Gastroesophageal sphincter (tissue), 3 donors: ENCODE measurements at regions not wholly inside any gene's neighbourhood (a gene's known extent, or its start where the extent isn't known, plus 50 kb on each side); places are given as distances from the start of the nearest gene placed in this dataset.

Experiments
- POLR2A ChIP-seq, 2 donors: fragments of 450-650 bp; IDR thresholded peaks; one replicate each; pipeline ENCODE4 v1.6.1; 2017; ENCODE audit warnings: antibody characterized with exemption in 2 of 2, mild to moderate bottlenecking in 2 of 2, moderate library complexity in 1 of 2
- TF ChIP-seq, protein P1 (sequence below), 4 experiments: fragments of 200-600 bp in 2 of 4; fragments of 450-650 bp in 2 of 4; sonication (generic) in 1 of 4; IDR thresholded peaks; one replicate each; pipeline ENCODE4 v1.5.1; 2017 to 2019; ENCODE audit warnings: antibody characterized with exemption in 4 of 4, mild to moderate bottlenecking in 2 of 4, moderate library complexity in 2 of 4

- TF ChIP-seq, protein P1, sequence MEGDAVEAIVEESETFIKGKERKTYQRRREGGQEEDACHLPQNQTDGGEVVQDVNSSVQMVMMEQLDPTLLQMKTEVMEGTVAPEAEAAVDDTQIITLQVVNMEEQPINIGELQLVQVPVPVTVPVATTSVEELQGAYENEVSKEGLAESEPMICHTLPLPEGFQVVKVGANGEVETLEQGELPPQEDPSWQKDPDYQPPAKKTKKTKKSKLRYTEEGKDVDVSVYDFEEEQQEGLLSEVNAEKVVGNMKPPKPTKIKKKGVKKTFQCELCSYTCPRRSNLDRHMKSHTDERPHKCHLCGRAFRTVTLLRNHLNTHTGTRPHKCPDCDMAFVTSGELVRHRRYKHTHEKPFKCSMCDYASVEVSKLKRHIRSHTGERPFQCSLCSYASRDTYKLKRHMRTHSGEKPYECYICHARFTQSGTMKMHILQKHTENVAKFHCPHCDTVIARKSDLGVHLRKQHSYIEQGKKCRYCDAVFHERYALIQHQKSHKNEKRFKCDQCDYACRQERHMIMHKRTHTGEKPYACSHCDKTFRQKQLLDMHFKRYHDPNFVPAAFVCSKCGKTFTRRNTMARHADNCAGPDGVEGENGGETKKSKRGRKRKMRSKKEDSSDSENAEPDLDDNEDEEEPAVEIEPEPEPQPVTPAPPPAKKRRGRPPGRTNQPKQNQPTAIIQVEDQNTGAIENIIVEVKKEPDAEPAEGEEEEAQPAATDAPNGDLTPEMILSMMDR (IDR thresholded peaks at IDR 0.05): no peak
- TF ChIP-seq POLR2A (IDR thresholded peaks at IDR 0.05): no peak
Observed at GRCh38 chr3:110243081-110243480, 828.5 kb upstream of the NECTIN3 start.
